Liver (tissue), 2 donors: ENCODE measurements at regions not wholly inside any gene's neighbourhood (a gene's known extent, or its start where the extent isn't known, plus 50 kb on each side); places are given as distances from the start of the nearest gene placed in this dataset.

ENCODE experiments used
- FOXA2 ChIP-seq: IDR thresholded peaks from 2 replicates; pipeline ENCODE4 v1.6.1; 2016; ENCODE audit warnings: antibody characterized with exemption
- TF ChIP-seq, protein P1 (sequence below): IDR thresholded peaks from 2 replicates; pipeline ENCODE4 v1.6.1; 2016; ENCODE audit warnings: antibody characterized with exemption
- TF ChIP-seq, protein P2 (sequence below): fragments of 150-350 bp; IDR thresholded peaks from 2 replicates; pipeline ENCODE4 v1.5.1; 2017; ENCODE audit warnings: improper control_type of control experiment, low read depth, low read length; ENCODE audit not compliant: missing input control
- donor health status: healthy.

GRCh38 chr10:64465653-64466052, 944.5 kb downstream of the REEP3 start:
- TF ChIP-seq, protein P1, sequence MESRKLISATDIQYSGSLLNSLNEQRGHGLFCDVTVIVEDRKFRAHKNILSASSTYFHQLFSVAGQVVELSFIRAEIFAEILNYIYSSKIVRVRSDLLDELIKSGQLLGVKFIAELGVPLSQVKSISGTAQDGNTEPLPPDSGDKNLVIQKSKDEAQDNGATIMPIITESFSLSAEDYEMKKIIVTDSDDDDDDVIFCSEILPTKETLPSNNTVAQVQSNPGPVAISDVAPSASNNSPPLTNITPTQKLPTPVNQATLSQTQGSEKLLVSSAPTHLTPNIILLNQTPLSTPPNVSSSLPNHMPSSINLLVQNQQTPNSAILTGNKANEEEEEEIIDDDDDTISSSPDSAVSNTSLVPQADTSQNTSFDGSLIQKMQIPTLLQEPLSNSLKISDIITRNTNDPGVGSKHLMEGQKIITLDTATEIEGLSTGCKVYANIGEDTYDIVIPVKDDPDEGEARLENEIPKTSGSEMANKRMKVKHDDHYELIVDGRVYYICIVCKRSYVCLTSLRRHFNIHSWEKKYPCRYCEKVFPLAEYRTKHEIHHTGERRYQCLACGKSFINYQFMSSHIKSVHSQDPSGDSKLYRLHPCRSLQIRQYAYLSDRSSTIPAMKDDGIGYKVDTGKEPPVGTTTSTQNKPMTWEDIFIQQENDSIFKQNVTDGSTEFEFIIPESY: no peak
- TF ChIP-seq, protein P2, sequence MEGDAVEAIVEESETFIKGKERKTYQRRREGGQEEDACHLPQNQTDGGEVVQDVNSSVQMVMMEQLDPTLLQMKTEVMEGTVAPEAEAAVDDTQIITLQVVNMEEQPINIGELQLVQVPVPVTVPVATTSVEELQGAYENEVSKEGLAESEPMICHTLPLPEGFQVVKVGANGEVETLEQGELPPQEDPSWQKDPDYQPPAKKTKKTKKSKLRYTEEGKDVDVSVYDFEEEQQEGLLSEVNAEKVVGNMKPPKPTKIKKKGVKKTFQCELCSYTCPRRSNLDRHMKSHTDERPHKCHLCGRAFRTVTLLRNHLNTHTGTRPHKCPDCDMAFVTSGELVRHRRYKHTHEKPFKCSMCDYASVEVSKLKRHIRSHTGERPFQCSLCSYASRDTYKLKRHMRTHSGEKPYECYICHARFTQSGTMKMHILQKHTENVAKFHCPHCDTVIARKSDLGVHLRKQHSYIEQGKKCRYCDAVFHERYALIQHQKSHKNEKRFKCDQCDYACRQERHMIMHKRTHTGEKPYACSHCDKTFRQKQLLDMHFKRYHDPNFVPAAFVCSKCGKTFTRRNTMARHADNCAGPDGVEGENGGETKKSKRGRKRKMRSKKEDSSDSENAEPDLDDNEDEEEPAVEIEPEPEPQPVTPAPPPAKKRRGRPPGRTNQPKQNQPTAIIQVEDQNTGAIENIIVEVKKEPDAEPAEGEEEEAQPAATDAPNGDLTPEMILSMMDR: no peak
- TF ChIP-seq FOXA2: no peak
